GM21717 (cell line): ENCODE measurements at regions not wholly inside any gene's neighbourhood (a gene's known extent, or its start where the extent isn't known, plus 50 kb on each side); places are given as distances from the start of the nearest gene placed in this dataset.

Source experiments
- ATAC-seq: cut with Tn5 transposase; IDR thresholded peaks from one replicate; pipeline ENCODE4 v1.9.1; 2021; ENCODE audit warnings: mild to moderate bottlenecking, moderate library complexity; ENCODE audit not compliant: unreplicated experiment

- no peak for ATAC-seq
Observed at GRCh38 chr4:137076908-137077307, 455.4 kb downstream of the PCDH18 start.

- ATAC-seq, result no peak
Observed at GRCh38 chr4:137075586-137075985, 456.7 kb downstream of the PCDH18 start.

GRCh38 chr4:137070614-137071013 is 461.7 kb downstream of the PCDH18 start:
- no peak for ATAC-seq

GRCh38 chr4:137069473-137069872 is 462.8 kb downstream of the PCDH18 start:
- ATAC-seq, result peak; percentile 74

- ATAC-seq, result no peak
Observed at GRCh38 chr4:137067735-137068134, 464.6 kb downstream of the PCDH18 start.

- ATAC-seq, result no peak
Observed at GRCh38 chr4:137065311-137065710, 467.0 kb downstream of the PCDH18 start.

- ATAC-seq, result no peak
Observed at GRCh38 chr4:137063961-137064360, 468.3 kb downstream of the PCDH18 start.

- no peak for ATAC-seq
Observed at GRCh38 chr4:137043184-137043583, 489.1 kb downstream of the PCDH18 start.

GRCh38 chr4:137039370-137039769 is 492.9 kb downstream of the PCDH18 start:
- no peak for ATAC-seq

- ATAC-seq, result no peak
Observed at GRCh38 chr4:137032222-137032621, 500.1 kb downstream of the PCDH18 start.

- no peak for ATAC-seq
Observed at GRCh38 chr4:137029026-137029425, 503.3 kb downstream of the PCDH18 start.

- no peak for ATAC-seq
Observed at GRCh38 chr4:137025484-137026059, 506.7 kb downstream of the PCDH18 start.

GRCh38 chr4:137015426-137016409 is 516.6 kb downstream of the PCDH18 start:
- ATAC-seq, result no peak

- no peak for ATAC-seq
Observed at GRCh38 chr4:137000432-137000831, 531.9 kb downstream of the PCDH18 start.

- no peak for ATAC-seq
Observed at GRCh38 chr4:136992032-136992431, 540.3 kb downstream of the PCDH18 start.

GRCh38 chr4:136985683-136986082 is 546.6 kb downstream of the PCDH18 start:
- ATAC-seq, result no peak

GRCh38 chr4:136967069-136967468 is 565.2 kb downstream of the PCDH18 start:
- ATAC-seq, result no peak

GRCh38 chr4:136965478-136965877 is 566.8 kb downstream of the PCDH18 start:
- ATAC-seq, result no peak

GRCh38 chr4:136962868-136963267 is 569.4 kb downstream of the PCDH18 start:
- ATAC-seq, result no peak

GRCh38 chr4:136946307-136946907 is 585.9 kb downstream of the PCDH18 start:
- ATAC-seq, result no peak

GRCh38 chr4:136939781-136940180 is 592.5 kb downstream of the PCDH18 start:
- no peak for ATAC-seq

GRCh38 chr4:136935871-136936270 is 596.4 kb downstream of the PCDH18 start:
- ATAC-seq, result no peak
